Endothelial cell of umbilical vein (primary cell): ENCODE measurements at regions not wholly inside any gene's neighbourhood (a gene's known extent, or its start where the extent isn't known, plus 50 kb on each side); places are given as distances from the start of the nearest gene placed in this dataset.

ENCODE experiments used
- BruUV-seq: library from RNA; stranded (reverse); fragments of 400-500 nt; replicated peaks from 2 replicates; lab custom pipeline; 2021; lab: Mats Ljungman, UMichigan
- CTCF ChIA-PET: fragments of 300-600, 350-600 bp; sonication (Branson Sonifier 250); formaldehyde crosslinking; loops from one replicate; lab custom pipeline; 2021; ENCODE audit warnings: antibody characterized with exemption, inconsistent platforms; lab: Charles Lee
- POLR2A ChIA-PET: fragments of 300-600, 350-600 bp; sonication (Branson Sonifier 250); formaldehyde crosslinking; loops from one replicate; lab custom pipeline; 2021; ENCODE audit warnings: antibody characterized with exemption, inconsistent platforms; lab: Charles Lee
- DNase-seq: peaks from one replicate; pipeline ENCODE4 v3.0.0-alpha.2; 2011; ENCODE audit warnings: low read depth, low spot score
- FAIRE-seq: peaks from 2 replicates; lab custom pipeline; 2011; peaks lifted over from hg19 to GRCh38; lab: Jason Lieb, UNC
- H2AFZ ChIP-seq: 2 replicates; pipeline ENCODE4 v1.6.0; 2012; ENCODE audit warnings: low read depth, low read length, control low read depth, inconsistent platforms
- H3K27ac ChIP-seq: 2 replicates; pipeline ENCODE4 v1.5.1; 2011; ENCODE audit warnings: low read depth, mild to moderate bottlenecking, control low read depth, low read length, moderate library complexity; ENCODE audit not compliant: insufficient read depth
- H3K27me3 ChIP-seq, 2 experiments: 2 replicates each; pipeline versions ENCODE4 v1.6.0 to v1.6.1; 2011; ENCODE audit warnings: low read length in 2 of 2, mixed read lengths in 1 of 2; ENCODE audit not compliant: control insufficient read depth in 2 of 2, insufficient read depth in 2 of 2
- H3K36me3 ChIP-seq, 2 experiments: 2 replicates in 1 of 2; 3 replicates in 1 of 2; pipeline ENCODE4 v1.5.1; 2011; ENCODE audit warnings: low read length in 2 of 2, mild to moderate bottlenecking in 1 of 2, moderate library complexity in 1 of 2; ENCODE audit not compliant: control insufficient read depth in 2 of 2, insufficient read depth in 2 of 2; ENCODE audit errors: extremely low read depth in 1 of 2
- H3K4me1 ChIP-seq: 3 replicates; pipeline ENCODE4 v1.5.1; 2011; ENCODE audit warnings: mild to moderate bottlenecking, low read length; ENCODE audit not compliant: control insufficient read depth, insufficient read depth; ENCODE audit errors: extremely low read depth
- H3K4me2 ChIP-seq: 2 replicates; pipeline ENCODE4 v1.6.1; 2011; ENCODE audit warnings: low read length, control low read depth, mixed read lengths; ENCODE audit not compliant: insufficient read depth
- H3K4me3 ChIP-seq, 3 experiments: fragments of 200-600 bp in 1 of 3; sonication (generic), shearing (Covaris generic) in 1 of 3; replicated peaks in 1 of 3; 2 replicates each; pipeline ENCODE4 v1.5.1; 2011 to 2016; ENCODE audit warnings: control low read depth in 3 of 3, low read length in 3 of 3, mild to moderate bottlenecking in 2 of 3, inconsistent platforms in 1 of 3, low read depth in 1 of 3, moderate library complexity in 1 of 3; ENCODE audit not compliant: insufficient read depth in 1 of 3
- H3K79me2 ChIP-seq: 2 replicates; pipeline ENCODE4 v1.6.0; 2012; ENCODE audit warnings: low read length, inconsistent platforms; ENCODE audit not compliant: control insufficient read depth, insufficient read depth
- H3K9ac ChIP-seq: replicated peaks from 2 replicates; pipeline ENCODE3; 2011; ENCODE audit warnings: low read length, control low read depth; ENCODE audit not compliant: insufficient read depth; ENCODE audit errors: extremely low read depth
- H3K9me1 ChIP-seq: replicated peaks from 3 replicates; pipeline ENCODE4 v1.6.0; 2011; ENCODE audit warnings: mild to moderate bottlenecking, low read length; ENCODE audit not compliant: control insufficient read depth, insufficient read depth; ENCODE audit errors: extremely low read depth
- H3K9me3 ChIP-seq: replicated peaks from 2 replicates; pipeline ENCODE4 v1.5.1; 2012; ENCODE audit warnings: low read length, inconsistent platforms; ENCODE audit not compliant: control insufficient read depth, insufficient read depth
- H4K20me1 ChIP-seq: replicated peaks from 2 replicates; pipeline ENCODE3; 2011; ENCODE audit warnings: mild to moderate bottlenecking, low read length; ENCODE audit not compliant: control insufficient read depth, insufficient read depth; ENCODE audit errors: extremely low read depth
- CTCF ChIP-seq, 2 donors: IDR thresholded peaks; 1 replicate in 1 of 2; 2 replicates in 1 of 2; pipeline ENCODE4 v1.5.1; 2011; ENCODE audit warnings: low read length in 2 of 2, mild to moderate bottlenecking in 2 of 2, moderate library complexity in 2 of 2, control low read depth in 1 of 2, inconsistent platforms in 1 of 2, low read depth in 1 of 2; ENCODE audit not compliant: insufficient read depth in 1 of 2; ENCODE audit errors: extremely low read depth in 1 of 2
- EZH2 ChIP-seq: IDR thresholded peaks from 2 replicates; pipeline ENCODE4 v1.6.1; 2012; ENCODE audit warnings: borderline replicate concordance, low read depth, mild to moderate bottlenecking, moderate library complexity, low read length, inconsistent platforms; ENCODE audit not compliant: severe bottlenecking
- FOS ChIP-seq: IDR thresholded peaks from 2 replicates; pipeline ENCODE4 v1.6.1; 2011; ENCODE audit warnings: mild to moderate bottlenecking, low read length, moderate library complexity, borderline replicate concordance; ENCODE audit not compliant: insufficient read depth
- GATA2 ChIP-seq: IDR thresholded peaks from 2 replicates; pipeline ENCODE4 v1.7.0; 2011; ENCODE audit warnings: low read depth, mild to moderate bottlenecking, moderate library complexity, mixed read lengths, low read length; ENCODE audit not compliant: insufficient read length, insufficient read depth
- JUN ChIP-seq: IDR thresholded peaks from 2 replicates; pipeline ENCODE4 v1.6.1; 2011; ENCODE audit warnings: borderline replicate concordance, low read depth; ENCODE audit not compliant: insufficient read length, insufficient read depth
- MYC ChIP-seq: IDR thresholded peaks from one replicate; pipeline ENCODE4 v1.6.1; 2011; ENCODE audit warnings: mild to moderate bottlenecking, low read depth, low read length
- POLR2A ChIP-seq: IDR thresholded peaks from 2 replicates; pipeline ENCODE4 v1.6.1; 2012; ENCODE audit warnings: low read depth, mild to moderate bottlenecking, control low read depth, low read length
- POLR2AphosphoS5 ChIP-seq: IDR thresholded peaks from 2 replicates; pipeline ENCODE4 v1.6.1; 2012; ENCODE audit warnings: low read depth, mild to moderate bottlenecking, control low read depth, low read length, moderate library complexity; ENCODE audit not compliant: insufficient read depth
- dilution Hi-C: fragments of 300-500 bp; cut with MboI; formaldehyde crosslinking; loops from one replicate; pipeline ENCODE4 v1.15.0; 2019; ENCODE audit warnings: low sequenced_read_pairs; ENCODE audit not compliant: extremely low pct_ligation_motif_present
- intact Hi-C: fragments of 100-400 bp; cut with micrococcal nuclease; formaldehyde crosslinking; loops from one replicate; pipeline ENCODE4 v1.10.0; 2022
- TF ChIP-seq, protein P1 (sequence below): IDR thresholded peaks from 2 replicates; pipeline ENCODE4 v1.6.1; 2011; ENCODE audit not compliant: insufficient read depth, insufficient read length

DNA sequence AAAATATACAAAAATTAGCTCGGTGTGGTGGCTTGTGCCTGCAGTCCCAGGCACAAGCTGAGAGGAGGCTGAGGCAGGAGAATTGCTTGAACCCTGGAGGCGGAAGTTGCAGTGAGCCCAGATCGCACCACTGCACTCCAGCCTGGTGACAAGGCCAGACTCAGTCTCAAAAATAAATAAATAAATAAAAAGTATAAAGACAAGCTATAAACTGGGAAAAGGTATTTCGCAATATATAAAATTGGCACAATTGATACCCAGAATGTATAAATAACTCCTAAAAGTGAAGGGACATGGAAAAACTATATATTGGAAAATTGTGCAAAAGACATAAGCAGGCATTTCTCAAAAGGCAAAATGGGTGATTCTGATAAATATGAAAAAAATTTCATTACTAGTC is 657.9 kb upstream of the SLC8A1 start:
- dilution Hi-C loops (no loop called here), intact Hi-C loops (no loop called here)
- no peak overlapping the region for H3K27ac ChIP-seq
- no peaks in the 10 kb centered on the region for H3K36me3 ChIP-seq
- FAIRE-seq (no peak), DNase-seq (no peak)
- TF ChIP-seq MYC (no peak), JUN (no peak), POLR2A (no peak), FOS (no peak), POLR2AphosphoS5 (no peak), CTCF (IDR thresholded peaks at IDR 0.05; ENCODE audit: extremely low read depth in 1 of 2, insufficient read depth in 1 of 2, low read depth in 1 of 2, low read length in 2 of 2) (no peak), EZH2 (no peak), GATA2 (no peak)
- TF ChIP-seq, protein P1, sequence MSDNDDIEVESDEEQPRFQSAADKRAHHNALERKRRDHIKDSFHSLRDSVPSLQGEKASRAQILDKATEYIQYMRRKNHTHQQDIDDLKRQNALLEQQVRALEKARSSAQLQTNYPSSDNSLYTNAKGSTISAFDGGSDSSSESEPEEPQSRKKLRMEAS = no peak
- ChIA-PET CTCF (no interaction called here), POLR2A (no interaction called here)
- H3K4me2 ChIP-seq = no peak overlapping the region
- no peaks in the 10 kb centered on the region for H3K79me2 ChIP-seq
- H3K9me3 ChIP-seq = no peaks in the 10 kb centered on the region
- H3K4me1 ChIP-seq = no peaks in the 10 kb centered on the region
- no peak overlapping the region for H3K9ac ChIP-seq
- H2AFZ ChIP-seq = no peak overlapping the region
- H3K27me3 ChIP-seq = no peaks in the 10 kb centered on the region
- no peaks in the 10 kb centered on the region for H3K9me1 ChIP-seq
- no TSS peak for BruUV-seq
- no peak overlapping the region for H3K4me3 ChIP-seq
- no peaks in the 10 kb centered on the region for H4K20me1 ChIP-seq
